Renal cortex interstitium (tissue), 11 donors: ENCODE measurements at regions not wholly inside any gene's neighbourhood (a gene's known extent, or its start where the extent isn't known, plus 50 kb on each side); places are given as distances from the start of the nearest gene placed in this dataset.

Experiments used
- DNase-seq, 11 donors: peaks; one replicate each; pipeline ENCODE4 v3.0.0-alpha.2; 2013; ENCODE audit warnings: low read depth in 9 of 11, low spot score in 4 of 11; ENCODE audit errors: extremely low read depth in 1 of 11

- no peak for DNase-seq
Observed at GRCh38 chr9:99748266-99748665, 73.4 kb upstream of the NR4A3 start.

GRCh38 chr9:99748676-99749075 is 73.0 kb upstream of the NR4A3 start:
- no peak for DNase-seq

GRCh38 chr9:99749641-99750040 is 72.0 kb upstream of the NR4A3 start:
- no peak for DNase-seq

DNA sequence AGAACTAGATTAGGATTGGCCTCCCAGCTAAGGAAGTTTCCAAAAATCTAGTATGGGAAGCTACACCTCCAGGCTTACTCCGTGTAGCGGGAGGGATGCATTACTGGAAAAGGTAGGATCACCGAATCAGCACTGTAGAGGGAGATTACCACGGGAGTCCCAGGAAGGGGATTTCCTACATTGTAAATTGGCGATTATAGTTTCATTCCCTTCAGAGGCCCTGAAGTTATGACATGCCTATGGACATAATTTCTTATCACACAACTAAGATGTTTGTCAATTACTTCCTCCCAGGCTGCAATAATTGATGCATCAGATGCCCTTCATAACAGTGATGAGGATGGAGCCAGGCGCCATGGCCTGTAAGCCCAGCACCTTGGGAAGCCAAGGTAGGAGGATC is 71.2 kb upstream of the NR4A3 start:
- DNase-seq: no peak

GRCh38 chr9:99752417-99753109 is 69.1 kb upstream of the NR4A3 start:
- no peak for DNase-seq

DNA sequence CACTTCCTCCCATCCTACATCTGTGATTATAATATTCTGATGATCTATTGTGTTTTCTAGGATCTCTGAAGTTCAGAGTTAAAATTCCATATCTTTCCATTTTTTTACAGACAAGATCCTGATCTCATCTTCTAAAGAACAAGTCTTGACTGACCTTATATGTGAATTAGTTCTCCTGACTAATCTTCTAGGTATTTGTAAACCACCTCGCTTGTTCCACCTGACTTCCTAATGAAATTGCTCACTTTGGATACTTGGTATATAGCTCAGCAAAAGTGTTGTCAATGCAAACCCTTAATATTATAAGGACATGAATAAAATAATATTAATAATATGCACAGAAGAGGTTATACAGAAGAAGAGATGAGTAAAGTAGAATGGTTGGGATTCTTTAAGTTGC is 68.2 kb upstream of the NR4A3 start:
- DNase-seq: no peak

- DNase-seq: no peak
Observed at GRCh38 chr9:99760421-99760820, 61.3 kb upstream of the NR4A3 start.

DNA sequence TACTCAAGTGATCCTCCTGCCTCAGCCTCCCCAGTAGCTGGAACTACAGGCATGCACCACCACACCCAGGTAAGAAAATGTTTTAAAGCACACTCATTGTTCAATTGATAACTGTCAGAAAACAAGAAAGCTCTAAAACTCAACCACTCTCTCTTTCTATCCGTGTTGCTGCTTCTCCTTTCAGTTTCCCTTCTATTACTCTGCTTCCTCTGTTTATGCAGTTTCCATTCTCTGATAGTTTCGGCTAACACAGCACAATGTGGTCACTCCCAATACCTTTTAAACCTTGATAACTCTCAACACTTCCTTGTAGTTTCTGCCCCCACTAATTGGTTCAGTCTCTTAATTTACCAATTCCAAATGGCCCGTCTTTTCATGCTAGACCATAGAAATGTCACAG is 59.2 kb upstream of the NR4A3 start:
- DNase-seq: no peak
